Fibroblast of peridontal ligament (primary cell): ENCODE measurements at regions not wholly inside any gene's neighbourhood (a gene's known extent, or its start where the extent isn't known, plus 50 kb on each side); places are given as distances from the start of the nearest gene placed in this dataset.

Experiments
- DNase-seq: peaks from one replicate; pipeline ENCODE4 v3.0.0-alpha.2; 2010; ENCODE audit errors: extremely low read depth

DNA sequence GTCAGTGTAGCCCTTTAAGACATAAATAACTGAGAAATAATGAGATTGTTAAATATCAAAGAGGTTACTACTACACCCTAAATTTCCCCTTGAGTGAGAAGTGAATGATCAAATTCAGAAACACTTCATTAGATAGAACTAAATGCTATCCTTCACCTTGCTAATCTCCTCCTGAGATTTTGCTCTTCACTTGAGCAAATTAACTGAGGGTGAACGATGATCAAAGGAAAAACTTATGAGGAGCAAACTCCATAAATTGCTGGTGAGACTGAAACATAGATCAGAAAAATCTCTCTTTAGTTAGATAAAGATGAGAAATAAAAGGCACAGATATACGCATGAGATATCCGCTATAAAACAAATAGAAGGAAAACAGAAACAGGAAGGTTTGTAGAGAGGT is 63.1 kb upstream of the TANC1 start:
- no peak for DNase-seq

DNA sequence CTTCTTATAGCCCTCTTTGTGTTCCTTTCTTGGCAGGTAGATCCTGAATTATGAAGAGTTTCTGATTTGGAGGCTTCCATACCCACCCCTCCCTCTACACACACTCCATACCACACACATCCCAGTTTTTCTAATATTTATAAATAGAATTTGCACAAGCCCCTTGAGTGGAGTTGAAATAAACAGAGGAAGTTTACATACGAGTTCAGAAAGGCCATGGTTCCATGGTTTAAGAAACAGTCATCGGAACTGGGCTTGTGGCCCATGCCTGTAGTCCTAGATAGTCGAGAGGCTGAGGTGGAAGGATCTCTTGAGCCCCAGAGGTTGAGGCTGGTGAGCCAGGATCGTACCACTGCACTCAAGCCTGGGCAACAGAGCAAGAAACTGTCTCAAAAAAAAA is 62.7 kb upstream of the TANC1 start:
- peak; percentile 34 for DNase-seq

DNA sequence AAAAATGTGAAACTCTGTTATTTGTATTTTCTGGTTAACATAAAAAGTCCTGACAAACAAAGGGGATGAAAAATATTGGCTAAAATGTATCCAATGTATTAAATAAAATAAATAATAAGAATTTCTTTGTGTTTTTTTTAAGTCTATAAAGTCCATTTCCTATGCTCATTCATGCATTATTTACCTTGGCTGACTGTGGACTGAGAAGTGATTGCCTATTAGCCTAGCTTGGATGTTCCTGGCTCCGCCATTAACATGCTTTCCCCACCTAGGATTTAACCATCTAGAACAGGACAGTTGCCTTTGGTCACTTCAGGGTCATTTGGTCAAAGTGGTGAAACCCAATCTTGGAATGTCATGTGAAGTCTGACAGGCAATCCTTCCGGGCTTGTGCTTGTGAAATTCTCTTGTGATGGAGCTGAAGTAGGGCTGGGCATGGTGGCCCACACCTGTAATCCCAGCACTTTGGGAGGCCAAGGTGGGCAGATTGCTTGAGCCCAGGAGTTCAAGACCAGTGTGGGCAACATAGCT is 60.4 kb upstream of the TANC1 start:
- DNase-seq = no peak

DNA sequence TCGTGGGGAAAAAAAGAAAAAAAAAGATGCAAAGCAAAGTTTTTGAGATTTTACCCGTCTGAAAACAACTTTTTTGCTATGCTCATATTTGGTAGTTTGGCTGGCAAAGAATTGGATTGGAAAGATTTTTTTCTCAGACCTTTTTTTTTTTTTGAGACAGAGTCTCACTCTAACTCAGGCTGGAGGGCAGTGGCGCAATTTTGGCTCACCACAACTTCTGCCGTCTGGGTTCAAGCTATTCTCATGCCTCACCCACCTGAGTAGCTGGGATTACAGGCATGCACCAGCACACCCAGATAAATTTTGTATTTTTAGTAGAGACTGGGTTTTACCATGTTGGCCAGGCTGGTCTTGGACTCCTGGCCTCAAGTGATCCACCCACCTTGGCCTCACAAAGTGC is 56.3 kb upstream of the TANC1 start:
- DNase-seq = no peak

DNA sequence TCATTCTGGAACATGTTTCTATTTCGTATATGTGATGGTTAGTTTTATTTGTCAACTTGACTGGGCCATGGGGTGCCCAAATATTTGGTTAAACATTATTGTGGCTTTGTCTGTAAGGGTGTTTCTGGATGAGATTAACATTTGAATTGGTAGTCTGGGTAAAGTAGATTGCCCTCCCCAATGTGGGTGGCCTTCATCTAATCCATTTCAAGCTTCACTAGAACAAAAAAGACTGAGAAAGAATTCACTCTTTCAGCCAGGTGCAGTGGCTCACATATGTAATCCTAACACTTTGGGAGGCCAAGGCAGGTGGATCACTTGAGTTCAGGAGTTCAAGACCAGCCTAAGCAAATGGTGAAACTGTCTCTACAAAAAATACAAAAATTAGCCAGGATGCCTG is 55.7 kb upstream of the TANC1 start:
- DNase-seq = no peak

DNA sequence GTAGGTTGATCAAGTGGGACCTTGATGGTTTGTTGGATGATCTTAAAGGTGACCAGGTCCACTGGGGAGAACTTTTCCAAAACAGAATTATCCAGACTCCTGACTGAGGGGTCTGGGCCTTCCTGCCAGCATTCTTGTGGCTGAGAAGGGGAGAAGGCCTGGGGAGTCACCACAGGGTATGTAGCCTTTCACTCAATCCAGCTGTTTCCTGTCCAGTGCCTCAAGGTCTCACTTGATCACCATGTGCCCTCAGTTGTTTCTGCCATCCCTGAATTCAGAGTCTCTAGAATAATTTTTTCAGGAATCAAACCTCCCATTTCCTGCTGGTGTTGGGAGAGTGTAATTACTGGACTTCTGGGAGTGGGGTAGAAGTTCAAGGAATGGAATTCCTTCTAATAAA is 54.4 kb upstream of the TANC1 start:
- DNase-seq = no peak

DNA sequence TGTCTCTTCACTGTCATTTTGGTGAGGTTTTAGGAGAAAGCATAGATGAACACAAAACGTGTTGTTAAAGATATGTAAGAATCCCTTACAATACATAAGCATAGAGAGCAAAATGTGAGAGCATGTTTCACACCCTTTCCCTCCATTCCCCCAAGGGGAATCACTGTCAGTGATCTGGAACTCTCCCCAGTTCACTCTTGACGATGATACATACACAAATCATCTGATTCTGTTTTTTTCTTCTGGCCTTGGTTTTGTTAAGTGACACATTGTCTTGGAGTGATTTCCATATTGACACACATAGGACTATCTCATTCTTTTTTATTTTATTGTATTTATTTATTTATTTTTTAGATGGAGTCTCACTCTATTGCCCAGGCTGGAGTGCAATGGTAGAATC is 53.7 kb upstream of the TANC1 start:
- peak; percentile 64 for DNase-seq

DNA sequence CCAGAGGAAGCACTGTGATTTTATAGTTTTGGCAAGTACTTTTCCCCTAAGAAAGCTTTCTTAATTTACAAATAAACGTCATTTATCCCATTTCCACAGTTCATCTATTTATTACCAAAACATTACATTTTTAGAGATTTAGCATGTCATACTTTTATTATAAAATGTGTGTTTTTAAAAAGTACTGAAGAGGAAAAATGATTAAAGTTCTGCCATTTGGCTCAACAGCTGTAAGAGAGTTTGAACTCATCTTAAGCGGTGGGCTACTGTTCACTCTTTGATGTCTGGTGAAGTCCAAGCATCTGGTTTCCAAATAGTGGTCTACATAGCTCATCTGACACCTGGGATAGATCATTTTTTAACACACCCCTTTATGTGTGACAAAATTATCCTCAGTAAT is 51.3 kb upstream of the TANC1 start:
- no peak for DNase-seq

DNA sequence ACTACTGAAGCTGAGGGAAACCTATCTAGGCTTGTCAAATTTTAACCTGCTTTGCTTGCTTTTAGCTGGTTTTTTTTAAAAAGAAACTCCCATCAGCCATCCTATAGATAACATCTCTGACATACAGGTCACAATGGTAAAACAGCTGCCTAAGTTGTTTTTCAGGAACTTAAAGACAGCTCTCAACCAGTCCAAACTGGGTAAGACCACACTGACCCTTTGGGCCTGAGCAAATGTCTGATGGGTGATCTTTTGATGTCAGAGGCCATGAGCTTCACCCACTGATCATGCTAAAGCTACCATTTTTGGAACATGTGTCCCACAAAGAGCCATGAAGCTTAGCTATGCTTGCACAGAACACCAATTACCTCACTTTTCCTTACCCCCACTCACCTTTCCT is 50.0 kb upstream of the TANC1 start:
- DNase-seq = no peak
